HCT116 (cell line): ENCODE measurements at regions not wholly inside any gene's neighbourhood (a gene's known extent, or its start where the extent isn't known, plus 50 kb on each side); places are given as distances from the start of the nearest gene placed in this dataset.

Experiments
- ATAC-seq: fragments of 200-7000 bp; cut with Tn5 transposase; 2 replicates; pipeline ENCODE4 v1.9.1; 2020; ENCODE audit warnings: mild to moderate bottlenecking, moderate library complexity
- BruUV-seq: library from RNA; stranded (reverse); fragments of 400-500 nt; replicated peaks from 2 replicates; lab custom pipeline; 2021; lab: Mats Ljungman, UMichigan
- CTCF ChIA-PET: fragments of 300-600 bp; sonication (Branson Sonifier 250); formaldehyde crosslinking; loops from one replicate; lab custom pipeline; 2021; ENCODE audit warnings: antibody characterized with exemption; lab: Charles Lee
- POLR2A ChIA-PET: fragments of 300-600, 350-600 bp; sonication (Branson Sonifier 250); formaldehyde crosslinking; loops from one replicate; lab custom pipeline; 2021; ENCODE audit warnings: antibody characterized with exemption; lab: Charles Lee
- RAD21 ChIA-PET, 2 experiments: fragments of 300-600 bp; sonication (Branson Sonifier 250); formaldehyde crosslinking; loops; one replicate each; lab custom pipeline; 2023; ENCODE audit warnings: low total read pairs in 2 of 2; ENCODE audit not compliant: uncharacterized antibody in 2 of 2, unreplicated experiment in 2 of 2, low non-redundant PET in 1 of 2; lab: Charles Lee
- DNase-seq: peaks from one replicate; pipeline ENCODE4 v3.0.0-alpha.2; 2010; ENCODE audit warnings: low read depth, low spot score
- H2AFZ ChIP-seq: fragments of 200-600 bp; shearing (Covaris generic), sonication (generic); 2 replicates; pipeline ENCODE4 v1.6.1; 2017; ENCODE audit warnings: low read depth, mixed run types, mixed read lengths, antibody characterized with exemption, low read length; ENCODE audit not compliant: poor library complexity, severe bottlenecking
- H3K27ac ChIP-seq: 2 replicates; pipeline ENCODE4 v1.5.1; 2012; ENCODE audit warnings: low read depth, low read length
- H3K27me3 ChIP-seq: fragments of 200-600 bp; sonication (generic); 2 replicates; pipeline ENCODE4 v1.6.1; 2016; ENCODE audit warnings: mixed run types, low read length, mixed read lengths; ENCODE audit not compliant: insufficient read depth
- H3K36me3 ChIP-seq, 2 experiments: fragments of 200-500 bp in 1 of 2; fragments of 200-600 bp in 1 of 2; sonication (Bioruptor generic) in 1 of 2; sonication (generic) in 1 of 2; 2 replicates each; pipeline versions ENCODE4 v1.5.1 to v1.6.1; 2014 to 2016; ENCODE audit warnings: low read length in 2 of 2, inconsistent platforms in 1 of 2, mixed read lengths in 1 of 2, mixed run types in 1 of 2; ENCODE audit not compliant: insufficient read depth in 2 of 2, control insufficient read depth in 1 of 2
- H3K4me1 ChIP-seq, 2 experiments: fragments of 200-600 bp in 1 of 2; sonication (generic) in 1 of 2; 2 replicates each; pipeline versions ENCODE4 v1.5.1 to v1.6.1; 2012 to 2017; ENCODE audit warnings: low read length in 2 of 2, inconsistent platforms in 1 of 2, mild to moderate bottlenecking in 1 of 2, mixed read lengths in 1 of 2, mixed run types in 1 of 2, moderate library complexity in 1 of 2; ENCODE audit not compliant: insufficient read depth in 2 of 2, control insufficient read depth in 1 of 2
- H3K4me2 ChIP-seq: fragments of 200-600 bp; sonication (generic); 2 replicates; pipeline ENCODE4 v1.6.1; 2017; ENCODE audit warnings: mixed run types, low read length, mixed read lengths
- H3K4me3 ChIP-seq, 2 experiments: fragments of 200-600 bp in 1 of 2; sonication (generic) in 1 of 2; replicated peaks in 1 of 2; 2 replicates each; pipeline ENCODE4 v1.5.1; 2011 to 2016; ENCODE audit warnings: low read length in 2 of 2, control low read depth in 1 of 2, low read depth in 1 of 2, mild to moderate bottlenecking in 1 of 2, mixed read lengths in 1 of 2, mixed run types in 1 of 2
- H3K79me2 ChIP-seq: fragments of 200-600 bp; sonication (generic); 2 replicates; pipeline ENCODE4 v1.6.1; 2017; ENCODE audit warnings: mild to moderate bottlenecking, mixed run types, low read length, moderate library complexity, mixed read lengths; ENCODE audit not compliant: insufficient read depth
- H3K9ac ChIP-seq: fragments of 200-600 bp; sonication (generic); 2 replicates; pipeline ENCODE4 v1.6.1; 2016; ENCODE audit warnings: low read length, mixed read lengths
- H3K9me2 ChIP-seq: fragments of 200-600 bp; sonication (generic), shearing (Covaris generic); 2 replicates; pipeline ENCODE4 v1.6.1; 2017; ENCODE audit warnings: mixed run types, mild to moderate bottlenecking, moderate library complexity; ENCODE audit not compliant: insufficient read depth
- H3K9me3 ChIP-seq, 2 experiments: fragments of 200-500 bp in 1 of 2; fragments of 200-600 bp in 1 of 2; sonication (Bioruptor generic) in 1 of 2; sonication (generic) in 1 of 2; 2 replicates each; pipeline ENCODE4 v1.6.1; 2014 to 2017; ENCODE audit warnings: low read length in 2 of 2, mixed read lengths in 2 of 2, inconsistent platforms in 1 of 2, low read depth in 1 of 2, mild to moderate bottlenecking in 1 of 2, mixed run types in 1 of 2, moderate library complexity in 1 of 2; ENCODE audit not compliant: control insufficient read depth in 1 of 2, insufficient read depth in 1 of 2
- H4K20me1 ChIP-seq: fragments of 200-600 bp; sonication (generic), shearing (Covaris generic); 2 replicates; pipeline ENCODE4 v1.6.1; 2017; ENCODE audit warnings: mixed run types, mild to moderate bottlenecking, moderate library complexity; ENCODE audit not compliant: insufficient read depth
- CTCF ChIP-seq, 3 experiments: fragments of 200-600 bp in 1 of 3; sonication (generic) in 1 of 3; IDR thresholded peaks in 2 of 3; conservative IDR thresholded peaks in 1 of 3; 2 replicates each; pipeline ENCODE4 v1.5.1; 2012 to 2017; ENCODE audit warnings: low read depth in 2 of 3, low read length in 2 of 3, antibody characterized with exemption in 1 of 3, borderline replicate concordance in 1 of 3, control low read depth in 1 of 3, mild to moderate bottlenecking in 1 of 3, mixed read lengths in 1 of 3, mixed run types in 1 of 3, moderate library complexity in 1 of 3; ENCODE audit not compliant: insufficient read depth in 1 of 3
- EGR1 ChIP-seq: IDR thresholded peaks from 2 replicates; pipeline ENCODE4 v1.6.1; 2012; ENCODE audit warnings: low read depth
- MAX ChIP-seq: IDR thresholded peaks from 2 replicates; pipeline ENCODE4 v1.6.1; 2012
- POLR2A ChIP-seq: IDR thresholded peaks from 2 replicates; pipeline ENCODE4 v1.7.0; 2011; ENCODE audit warnings: borderline replicate concordance; ENCODE audit not compliant: insufficient read depth, insufficient read length; ENCODE audit errors: extremely low read depth
- SP1 ChIP-seq: IDR thresholded peaks from 2 replicates; pipeline ENCODE4 v1.6.1; 2012; ENCODE audit warnings: low read depth
- TCF7L2 ChIP-seq: IDR thresholded peaks from 2 replicates; pipeline ENCODE4 v1.7.0; 2011; ENCODE audit warnings: borderline replicate concordance, inconsistent platforms; ENCODE audit not compliant: insufficient read depth, insufficient read length; ENCODE audit errors: extremely low read depth
- intact Hi-C: fragments of 100-400 bp; cut with micrococcal nuclease; formaldehyde crosslinking; loops from 2 replicates; pipeline ENCODE4 v1.10.0; 2022

- TF ChIP-seq TCF7L2: no peak
- TF ChIP-seq SP1: no peak
- TF ChIP-seq EGR1: no peak
Measured at GRCh38 chr13:43961909-43962308, 82.2 kb downstream of the LACC1 start (continued).

GRCh38 chr13:43963726-43964125, 84.0 kb downstream of the LACC1 start:
- intact Hi-C loops: no loop called here
- Histone ChIP-seq H3K79me2 (no peaks in the 10 kb centered on the region), H3K9me3 (no peaks in the 10 kb centered on the region), H3K27me3 (no peaks in the 10 kb centered on the region), H3K4me2 (no peak overlapping the region), H3K27ac (no peak overlapping the region), H3K36me3 (no peaks in the 10 kb centered on the region), H3K4me1 (no peaks in the 10 kb centered on the region), H3K4me3 (no peak overlapping the region), H3K9ac (no peak overlapping the region), H4K20me1 (no peaks in the 10 kb centered on the region), H3K9me2 (no peaks in the 10 kb centered on the region), H2AFZ (peak overlapping the region; percentile 29)
- DNase-seq (peak; percentile 8), ATAC-seq (peak; percentile 98)
- ChIA-PET CTCF (interaction anchor here (1.2 kb wide), 1 partner anchor 9 kb away, joined by 7 read pairs; no protein-coding TSS in a partner anchor), RAD21 (no interaction called here), POLR2A (no interaction called here)
- no TSS peak for BruUV-seq
- TF ChIP-seq CTCF (IDR thresholded peaks at IDR 0.05 in 2 of 3, conservative IDR thresholded peaks at IDR 0.05 in 1 of 3; ENCODE audit: borderline replicate concordance in 1 of 3, insufficient read depth in 1 of 3, low read depth in 2 of 3, low read length in 2 of 3) (peak in 2 of 3 experiments; percentile 37 to 43; a peak in 4 of 6 replicates), POLR2A (no peak), MAX (0 out of 2 replicates have a peak, but pooled peaks have one; percentile 28)
